AG09319 (cell line): ENCODE measurements at regions not wholly inside any gene's neighbourhood (a gene's known extent, or its start where the extent isn't known, plus 50 kb on each side); places are given as distances from the start of the nearest gene placed in this dataset.

Source experiments
- DNase-seq: peaks from one replicate; pipeline ENCODE4 v3.0.0-alpha.2; 2010; ENCODE audit warnings: low read depth; ENCODE audit errors: extremely low read depth
- CTCF ChIP-seq: IDR thresholded peaks from 2 replicates; pipeline ENCODE4 v1.5.1; 2011; ENCODE audit warnings: low read depth, mild to moderate bottlenecking, inconsistent platforms, low read length, moderate library complexity

- no peak for DNase-seq
- no peak for TF ChIP-seq CTCF
These were observed 315.3 kb downstream of the FGFR2 start for GRCh38 chr10:121282797-121283515.

GRCh38 chr10:121284936-121285335 lies 313.3 kb downstream of the FGFR2 start:
- no peak for DNase-seq
- no peak for TF ChIP-seq CTCF

- DNase-seq = no peak
- no peak for TF ChIP-seq CTCF
These were observed 312.6 kb downstream of the FGFR2 start for GRCh38 chr10:121285406-121286196.

- DNase-seq = no peak
- TF ChIP-seq CTCF = no peak
These were observed 310.2 kb downstream of the FGFR2 start for GRCh38 chr10:121288011-121288410.

GRCh38 chr10:121288864-121289661 lies 309.2 kb downstream of the FGFR2 start:
- DNase-seq = no peak
- TF ChIP-seq CTCF = no peak

- no peak for DNase-seq
- TF ChIP-seq CTCF = no peak
These were observed 308.4 kb downstream of the FGFR2 start for GRCh38 chr10:121289800-121290199.
